Colonic mucosa (tissue), 4 donors: ENCODE measurements at regions not wholly inside any gene's neighbourhood (a gene's known extent, or its start where the extent isn't known, plus 50 kb on each side); places are given as distances from the start of the nearest gene placed in this dataset.

Experiments used
- DNase-seq: peaks from one replicate; pipeline ENCODE4 v3.0.0-alpha.2; 2020
- H3K27ac ChIP-seq: fragments of 200-600 bp; one replicate; pipeline ENCODE4 v1.8.0; 2021
- H3K27me3 ChIP-seq: fragments of 200-600 bp; one replicate; pipeline ENCODE4 v1.8.0; 2021
- H3K36me3 ChIP-seq: fragments of 200-600 bp; one replicate; pipeline ENCODE4 v1.8.0; 2021
- H3K4me1 ChIP-seq: fragments of 200-600 bp; one replicate; pipeline ENCODE4 v1.8.0; 2021; ENCODE audit warnings: mild to moderate bottlenecking
- H3K4me3 ChIP-seq: fragments of 200-600 bp; one replicate; pipeline ENCODE4 v1.8.0; 2021
- H3K9ac ChIP-seq, 2 donors: one replicate each; pipeline ENCODE4 v1.7.0; 2013; ENCODE audit warnings: control low read depth in 2 of 2, low read depth in 2 of 2, low read length in 2 of 2
- H3K9me3 ChIP-seq: fragments of 200-600 bp; one replicate; pipeline ENCODE4 v1.8.0; 2021
- CTCF ChIP-seq: fragments of 200-600 bp; IDR thresholded peaks from one replicate; pipeline ENCODE4 v1.8.0; 2022; ENCODE audit warnings: antibody characterized with exemption, mild to moderate bottlenecking
- intact Hi-C: fragments of 100-400 bp; cut with DNase I; formaldehyde crosslinking; loops from one replicate; pipeline ENCODE4 v1.14.1; 2022
- donor health status: healthy.
- donor health status: DM: no; HTN: no; CAD: no.
- donor health status: DM: no; HTN: no; CAD: no.

- H3K4me3 ChIP-seq: no peak overlapping the region
- H3K36me3 ChIP-seq: no peaks in the 10 kb centered on the region
- no peak for TF ChIP-seq CTCF
- intact Hi-C loops: no loop called here
- DNase-seq: no peak
- H3K27me3 ChIP-seq: no peaks in the 10 kb centered on the region
- no peak overlapping the region for H3K9ac ChIP-seq
- H3K27ac ChIP-seq: no peak overlapping the region
- H3K9me3 ChIP-seq: no peaks in the 10 kb centered on the region
- H3K4me1 ChIP-seq: no peaks in the 10 kb centered on the region
These were observed 58.0 kb upstream of the PARP11 start for GRCh38 chr12:3931206-3931605.

GRCh38 chr12:3929875-3930615, 56.8 kb upstream of the PARP11 start:
- Histone ChIP-seq H3K9me3 (no peaks in the 10 kb centered on the region), H3K36me3 (no peaks in the 10 kb centered on the region), H3K27ac (no peak overlapping the region), H3K4me3 (no peak overlapping the region), H3K9ac (no peak overlapping the region), H3K27me3 (no peaks in the 10 kb centered on the region), H3K4me1 (no peaks in the 10 kb centered on the region)
- intact Hi-C loops: no loop called here
- no peak for DNase-seq
- no peak for TF ChIP-seq CTCF

GRCh38 chr12:3928538-3929184, 55.5 kb upstream of the PARP11 start:
- no peak overlapping the region for H3K9ac ChIP-seq
- no peaks in the 10 kb centered on the region for H3K4me1 ChIP-seq
- no peak for DNase-seq
- H3K27ac ChIP-seq: no peak overlapping the region
- H3K36me3 ChIP-seq: no peaks in the 10 kb centered on the region
- no peaks in the 10 kb centered on the region for H3K27me3 ChIP-seq
- no peak overlapping the region for H3K4me3 ChIP-seq
- no peaks in the 10 kb centered on the region for H3K9me3 ChIP-seq
- intact Hi-C loops: no loop called here
- no peak for TF ChIP-seq CTCF

GRCh38 chr12:3925621-3926020, 52.4 kb upstream of the PARP11 start:
- TF ChIP-seq CTCF: no peak
- H3K27me3 ChIP-seq: peaks cover 3% of the 10 kb centered on the region
- H3K9me3 ChIP-seq: no peaks in the 10 kb centered on the region
- DNase-seq: no peak
- H3K9ac ChIP-seq: no peak overlapping the region
- intact Hi-C loops: no loop called here
- H3K4me3 ChIP-seq: no peak overlapping the region
- H3K27ac ChIP-seq: no peak overlapping the region
- H3K36me3 ChIP-seq: no peaks in the 10 kb centered on the region
- H3K4me1 ChIP-seq: no peaks in the 10 kb centered on the region

- Histone ChIP-seq H3K4me3 (no peak overlapping the region), H3K27ac (no peak overlapping the region), H3K36me3 (no peaks in the 10 kb centered on the region), H3K9me3 (no peaks in the 10 kb centered on the region), H3K27me3 (peaks cover 5% of the 10 kb centered on the region), H3K4me1 (no peaks in the 10 kb centered on the region), H3K9ac (no peak overlapping the region)
- intact Hi-C loops: no loop called here
- DNase-seq: no peak
- no peak for TF ChIP-seq CTCF
These were observed 51.6 kb upstream of the PARP11 start for GRCh38 chr12:3924761-3925160.
